Hepatocyte (in vitro differentiated cells): ENCODE measurements at regions not wholly inside any gene's neighbourhood (a gene's known extent, or its start where the extent isn't known, plus 50 kb on each side); places are given as distances from the start of the nearest gene placed in this dataset.

ENCODE experiments used
- DNase-seq: peaks from one replicate; pipeline ENCODE4 v3.0.0-alpha.2; 2016; ENCODE audit warnings: low spot score
- H2AFZ ChIP-seq: fragments of 200-600 bp; sonication (generic); 2 replicates; pipeline ENCODE4 v1.6.0; 2016; ENCODE audit warnings: antibody characterized with exemption, mild to moderate bottlenecking
- H3K27ac ChIP-seq: fragments of 200-600 bp; sonication (generic); 2 replicates; pipeline ENCODE4 v1.5.1; 2016; ENCODE audit warnings: mild to moderate bottlenecking
- H3K27me3 ChIP-seq: fragments of 200-600 bp; sonication (generic); 2 replicates; pipeline ENCODE4 v1.6.1; 2016
- H3K36me3 ChIP-seq: fragments of 200-600 bp; sonication (generic); replicated peaks from 2 replicates; pipeline ENCODE4 v1.5.1; 2016; ENCODE audit warnings: low read depth; ENCODE audit not compliant: insufficient read depth
- H3K4me1 ChIP-seq: fragments of 200-600 bp; sonication (generic); 2 replicates; pipeline ENCODE4 v1.5.1; 2016; ENCODE audit warnings: mild to moderate bottlenecking, moderate library complexity; ENCODE audit not compliant: insufficient read depth
- H3K4me2 ChIP-seq: fragments of 200-600 bp; sonication (generic); 2 replicates; pipeline ENCODE4 v1.6.0; 2016
- H3K4me3 ChIP-seq: fragments of 200-600 bp; sonication (generic); 2 replicates; pipeline ENCODE4 v1.5.1; 2016; ENCODE audit warnings: mild to moderate bottlenecking
- H3K79me2 ChIP-seq: fragments of 200-600 bp; sonication (generic); 2 replicates; pipeline ENCODE4 v1.6.0; 2017; ENCODE audit warnings: mild to moderate bottlenecking
- H3K9me2 ChIP-seq: fragments of 200-600 bp; sonication (generic); replicated peaks from 2 replicates; pipeline ENCODE4 v1.6.0; 2017; ENCODE audit warnings: mild to moderate bottlenecking; ENCODE audit not compliant: insufficient read depth
- H3K9me3 ChIP-seq: fragments of 200-600 bp; sonication (generic); 2 replicates; pipeline ENCODE4 v1.5.1; 2016; ENCODE audit warnings: low read depth, mild to moderate bottlenecking
- H4K20me1 ChIP-seq: fragments of 200-600 bp; sonication (generic); 2 replicates; pipeline ENCODE4 v1.6.0; 2016; ENCODE audit warnings: mild to moderate bottlenecking; ENCODE audit not compliant: insufficient read depth, poor library complexity, severe bottlenecking
- CTCF ChIP-seq: fragments of 200-600 bp; sonication (generic); IDR thresholded peaks from 2 replicates; pipeline ENCODE4 v1.5.1; 2016; ENCODE audit warnings: antibody characterized with exemption, mild to moderate bottlenecking; ENCODE audit not compliant: poor library complexity
- EZH2 ChIP-seq: fragments of 200-600 bp; sonication (generic); IDR thresholded peaks from 2 replicates; pipeline ENCODE4 v1.6.1; 2016; ENCODE audit warnings: antibody characterized with exemption, mild to moderate bottlenecking, borderline replicate concordance
- EZH2phosphoT487 ChIP-seq: fragments of 200-600 bp; sonication (generic); IDR thresholded peaks from one replicate; pipeline ENCODE4 v1.6.1; 2018; ENCODE audit warnings: antibody characterized with exemption, mild to moderate bottlenecking, low read depth, moderate library complexity; ENCODE audit not compliant: unreplicated experiment, severe bottlenecking
- WGBS: methylation state at CpG from one replicate; pipeline ENCODE4 v1.1.6; 2016; ENCODE audit warnings: low lambda C conversion rate; ENCODE audit errors: missing lambda C conversion rate; 5-methylcytosine and 5-hydroxymethylcytosine counted together

- Histone ChIP-seq H3K27me3 (no peaks in the 10 kb centered on the region), H3K4me1 (no peaks in the 10 kb centered on the region), H3K4me3 (no peak overlapping the region), H3K79me2 (no peaks in the 10 kb centered on the region), H3K4me2 (no peak overlapping the region), H3K9me3 (no peaks in the 10 kb centered on the region), H3K9me2 (no peaks in the 10 kb centered on the region), H3K27ac (no peak overlapping the region), H4K20me1 (no peaks in the 10 kb centered on the region), H3K36me3 (no peaks in the 10 kb centered on the region), H2AFZ (no peak overlapping the region)
- DNase-seq = no peak
- TF ChIP-seq EZH2 (no peak), EZH2phosphoT487 (no peak), CTCF (no peak)
- 93% methylated on average over 6 of the region's 6 CpGs for WGBS
Observed at GRCh38 chr14:76264384-76264783, 111.6 kb upstream of the ESRRB start.

GRCh38 chr14:76267322-76268046, 108.5 kb upstream of the ESRRB start:
- WGBS = 41% methylated on average over 24 of the region's 27 CpGs
- Histone ChIP-seq H3K9me2 (no peaks in the 10 kb centered on the region), H3K9me3 (no peaks in the 10 kb centered on the region), H3K4me1 (no peaks in the 10 kb centered on the region), H3K27me3 (peaks cover 5% of the 10 kb centered on the region), H3K36me3 (no peaks in the 10 kb centered on the region), H4K20me1 (no peaks in the 10 kb centered on the region), H3K79me2 (no peaks in the 10 kb centered on the region), H3K4me2 (peak overlapping the region; percentile 78), H3K4me3 (peak overlapping the region; percentile 9), H3K27ac (peak overlapping the region; percentile 71), H2AFZ (peak overlapping the region; percentile 91)
- DNase-seq = peak; percentile 56
- TF ChIP-seq EZH2phosphoT487 (no peak), CTCF (peak; percentile 12), EZH2 (no peak)

GRCh38 chr14:76268047-76268431, 107.9 kb upstream of the ESRRB start:
- H3K27me3 ChIP-seq = peaks cover 5% of the 10 kb centered on the region
- peak overlapping the region; percentile 91 for H2AFZ ChIP-seq
- no peaks in the 10 kb centered on the region for H3K36me3 ChIP-seq
- peak overlapping the region; percentile 78 for H3K4me2 ChIP-seq
- no peak for TF ChIP-seq EZH2
- TF ChIP-seq CTCF = no peak
- no peak for TF ChIP-seq EZH2phosphoT487
- peak overlapping the region; percentile 9 for H3K4me3 ChIP-seq
- H4K20me1 ChIP-seq = no peaks in the 10 kb centered on the region
- 64% methylated on average over 8 of the region's 8 CpGs for WGBS
- H3K9me3 ChIP-seq = no peaks in the 10 kb centered on the region
- no peaks in the 10 kb centered on the region for H3K79me2 ChIP-seq
- H3K9me2 ChIP-seq = no peaks in the 10 kb centered on the region
- no peaks in the 10 kb centered on the region for H3K4me1 ChIP-seq
- H3K27ac ChIP-seq = no peak overlapping the region
- DNase-seq = no peak
